Stimulated activated CD8-positive, alpha-beta memory T cell treated with anti-CD3 and anti-CD28 coated beads, Interleukin-12 subunit alpha, Interleukin-12 subunit beta, amount 100 ng/mL, for 1 hour (primary cell): ENCODE measurements at regions not wholly inside any gene's neighbourhood (a gene's known extent, or its start where the extent isn't known, plus 50 kb on each side); places are given as distances from the start of the nearest gene placed in this dataset.
"Not testable (repeated sequence)": the region's sequence is repeated elsewhere in the genome, so short reads cannot be mapped to it uniquely, and the experiment has no call there.

Experiments
- DNase-seq: peaks from one replicate; pipeline ENCODE4 v3.0.0-alpha.2; 2020; ENCODE audit warnings: low read depth

- no peak for DNase-seq
These were observed 104.6 kb upstream of the KLF13 start for GRCh38 chr15:31221936-31222515.

- no peak for DNase-seq
These were observed 103.8 kb upstream of the KLF13 start for GRCh38 chr15:31222773-31223341.

- no peak for DNase-seq
These were observed 102.9 kb upstream of the KLF13 start for GRCh38 chr15:31223478-31224350.

- DNase-seq: not testable (repeated sequence)
These were observed 102.0 kb upstream of the KLF13 start for GRCh38 chr15:31224661-31225060.

GRCh38 chr15:31225356-31225955 lies 101.2 kb upstream of the KLF13 start:
- no peak for DNase-seq

- DNase-seq: no peak
These were observed 100.6 kb upstream of the KLF13 start for GRCh38 chr15:31226021-31226420.

GRCh38 chr15:31227235-31227634 lies 99.4 kb upstream of the KLF13 start:
- DNase-seq: no peak

- DNase-seq: no peak
These were observed 98.6 kb upstream of the KLF13 start for GRCh38 chr15:31228011-31228484.

GRCh38 chr15:31228980-31229826 lies 97.4 kb upstream of the KLF13 start:
- no peak for DNase-seq

GRCh38 chr15:31230630-31231485 lies 95.8 kb upstream of the KLF13 start:
- DNase-seq: no peak

- no peak for DNase-seq
These were observed 91.8 kb upstream of the KLF13 start for GRCh38 chr15:31234815-31235214.

GRCh38 chr15:31235311-31236183 lies 91.1 kb upstream of the KLF13 start:
- DNase-seq: no peak

GRCh38 chr15:31236184-31237042 lies 90.2 kb upstream of the KLF13 start:
- no peak for DNase-seq

GRCh38 chr15:31237043-31237324 lies 89.7 kb upstream of the KLF13 start:
- DNase-seq: no peak

GRCh38 chr15:31238906-31239305 lies 87.7 kb upstream of the KLF13 start:
- no peak for DNase-seq

GRCh38 chr15:31239409-31239808 lies 87.2 kb upstream of the KLF13 start:
- no peak for DNase-seq

- no peak for DNase-seq
These were observed 84.6 kb upstream of the KLF13 start for GRCh38 chr15:31241888-31242522.

- DNase-seq: no peak
These were observed 82.7 kb upstream of the KLF13 start for GRCh38 chr15:31243895-31244294.
